ENCODE measurements at regions not wholly inside any gene's neighbourhood (a gene's known extent, or its start where the extent isn't known, plus 50 kb on each side); places are given as distances from the start of the nearest gene placed in this dataset.

- FAIRE-seq, result no peak
- H3K4me2 ChIP-seq (ENCODE audit: control insufficient read depth, extremely low read depth, insufficient read depth, low read depth, low read length), result no peak overlapping the region
Measured at GRCh38 chr4:111813555-111814140, 331.6 kb upstream of the FAM241A start.

GRCh38 chr4:111814961-111815360 lies 330.3 kb upstream of the FAM241A start:
- dilution Hi-C loops (cut with MboI; ENCODE audit: extremely low pct_ligation_motif_present, low sequenced_read_pairs), result no loop called here
- H3K9ac ChIP-seq (ENCODE audit: control insufficient read depth, extremely low read depth, insufficient read depth, low read length), result no peak overlapping the region
- H3K79me2 ChIP-seq (ENCODE audit: control insufficient read depth, insufficient read depth, low read length), result no peaks in the 10 kb centered on the region
- H3K36me3 ChIP-seq (ENCODE audit: control insufficient read depth in 2 of 2, extremely low read depth in 1 of 2, insufficient read depth in 2 of 2, low read length in 2 of 2), result no peaks in the 10 kb centered on the region
- no peak for DNase-seq (ENCODE audit: low read depth, low spot score)
- FAIRE-seq, result no peak
- H3K27me3 ChIP-seq (ENCODE audit: control insufficient read depth, extremely low read depth, insufficient read depth, low read length), result no peaks in the 10 kb centered on the region
- TF ChIP-seq EZH2 (IDR thresholded peaks at IDR 0.05; ENCODE audit: low read length) (no peak), CTCF (optimal IDR thresholded peaks at IDR 0.05 in 1 of 3, IDR thresholded peaks at IDR 0.05 in 1 of 3, conservative IDR thresholded peaks at IDR 0.05 in 1 of 3; ENCODE audit: extremely low read depth in 1 of 3, insufficient read depth in 2 of 3, low read length in 3 of 3) (no peak)
- H4K20me1 ChIP-seq (ENCODE audit: control insufficient read depth, extremely low read depth, insufficient read depth, low read length), result no peaks in the 10 kb centered on the region
- no peaks in the 10 kb centered on the region for H3K4me1 ChIP-seq (ENCODE audit: control insufficient read depth, extremely low read depth, insufficient read depth, low read length)
- H3K4me3 ChIP-seq (ENCODE audit: control insufficient read depth in 2 of 3, extremely low read depth in 1 of 3, insufficient read depth in 2 of 3, low read depth in 1 of 3, low read length in 3 of 3), result no peak overlapping the region
- H3K9me1 ChIP-seq (ENCODE audit: control insufficient read depth, extremely low read depth, insufficient read depth, low read length), result no peaks in the 10 kb centered on the region
- H3K9me3 ChIP-seq (ENCODE audit: control insufficient read depth, low read depth, low read length), result no peaks in the 10 kb centered on the region
- no peak overlapping the region for H3K4me2 ChIP-seq (ENCODE audit: control insufficient read depth, extremely low read depth, insufficient read depth, low read depth, low read length)
- H3K27ac ChIP-seq (ENCODE audit: control insufficient read depth, insufficient read depth, low read length), result no peak overlapping the region
- no peak overlapping the region for H2AFZ ChIP-seq (ENCODE audit: control insufficient read depth, low read length)

More at GRCh38 chr4:111813555-111814140, 331.6 kb upstream of the FAM241A start:
- H2AFZ ChIP-seq (ENCODE audit: control insufficient read depth, low read length), result no peak overlapping the region
- no peaks in the 10 kb centered on the region for H4K20me1 ChIP-seq (ENCODE audit: control insufficient read depth, extremely low read depth, insufficient read depth, low read length)
- no peaks in the 10 kb centered on the region for H3K36me3 ChIP-seq (ENCODE audit: control insufficient read depth in 2 of 2, extremely low read depth in 1 of 2, insufficient read depth in 2 of 2, low read length in 2 of 2)
- no peak overlapping the region for H3K27ac ChIP-seq (ENCODE audit: control insufficient read depth, insufficient read depth, low read length)
- no peaks in the 10 kb centered on the region for H3K79me2 ChIP-seq (ENCODE audit: control insufficient read depth, insufficient read depth, low read length)
- dilution Hi-C loops (cut with MboI; ENCODE audit: extremely low pct_ligation_motif_present, low sequenced_read_pairs), result no loop called here
- no peak for DNase-seq (ENCODE audit: low read depth, low spot score)
- no peaks in the 10 kb centered on the region for H3K9me1 ChIP-seq (ENCODE audit: control insufficient read depth, extremely low read depth, insufficient read depth, low read length)
- H3K4me3 ChIP-seq (ENCODE audit: control insufficient read depth in 2 of 3, extremely low read depth in 1 of 3, insufficient read depth in 2 of 3, low read depth in 1 of 3, low read length in 3 of 3), result no peak overlapping the region
- H3K9ac ChIP-seq (ENCODE audit: control insufficient read depth, extremely low read depth, insufficient read depth, low read length), result no peak overlapping the region
- no peaks in the 10 kb centered on the region for H3K4me1 ChIP-seq (ENCODE audit: control insufficient read depth, extremely low read depth, insufficient read depth, low read length)
- H3K27me3 ChIP-seq (ENCODE audit: control insufficient read depth, extremely low read depth, insufficient read depth, low read length), result no peaks in the 10 kb centered on the region
- no peaks in the 10 kb centered on the region for H3K9me3 ChIP-seq (ENCODE audit: control insufficient read depth, low read depth, low read length)
- TF ChIP-seq EZH2 (IDR thresholded peaks at IDR 0.05; ENCODE audit: low read length) (no peak), CTCF (optimal IDR thresholded peaks at IDR 0.05 in 1 of 3, IDR thresholded peaks at IDR 0.05 in 1 of 3, conservative IDR thresholded peaks at IDR 0.05 in 1 of 3; ENCODE audit: extremely low read depth in 1 of 3, insufficient read depth in 2 of 3, low read length in 3 of 3) (no peak)

Data from keratinocyte (primary cell).